ENCODE measurements at regions not wholly inside any gene's neighbourhood (a gene's known extent, or its start where the extent isn't known, plus 50 kb on each side); places are given as distances from the start of the nearest gene placed in this dataset.

- H3K27me3 ChIP-seq (ENCODE audit: control insufficient read depth in 4 of 4, insufficient read depth in 4 of 4, low read length in 3 of 4): no peaks in the 10 kb centered on the region
- 83% methylated on average over 6 of the region's 6 CpGs for WGBS
- no peaks in the 10 kb centered on the region for H3K36me3 ChIP-seq (ENCODE audit: control insufficient read depth in 4 of 4, insufficient read depth in 3 of 4, low read depth in 1 of 4, low read length in 3 of 4)
- H3K9ac ChIP-seq (ENCODE audit: low read depth in 1 of 2, low read length in 2 of 2): no peak overlapping the region
- no peak for TF ChIP-seq RAD21 (IDR thresholded peaks at IDR 0.05)
- no peak for TF ChIP-seq GABPA (IDR thresholded peaks at IDR 0.05 in 1 of 2, conservative IDR thresholded peaks at IDR 0.05 in 1 of 2)
- TF ChIP-seq NR2F2 (IDR thresholded peaks at IDR 0.05): no peak
- TF ChIP-seq CTCF (IDR thresholded peaks at IDR 0.05; ENCODE audit: low read depth, low read length, missing input control): no peak
- no peak for TF ChIP-seq EGR1 (IDR thresholded peaks at IDR 0.05; ENCODE audit: low read depth in 2 of 2)
- no peak for TF ChIP-seq RXRA (IDR thresholded peaks at IDR 0.05)
- TF ChIP-seq, protein P1, sequence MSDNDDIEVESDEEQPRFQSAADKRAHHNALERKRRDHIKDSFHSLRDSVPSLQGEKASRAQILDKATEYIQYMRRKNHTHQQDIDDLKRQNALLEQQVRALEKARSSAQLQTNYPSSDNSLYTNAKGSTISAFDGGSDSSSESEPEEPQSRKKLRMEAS (IDR thresholded peaks at IDR 0.05): no peak
- no peaks in the 10 kb centered on the region for H3K4me1 ChIP-seq (ENCODE audit: control insufficient read depth in 4 of 4, insufficient read depth in 4 of 4, low read length in 3 of 4)
- no peak overlapping the region for H3K27ac ChIP-seq (ENCODE audit: low read depth in 1 of 2, low read length in 2 of 2)
- H3K9me3 ChIP-seq (ENCODE audit: control insufficient read depth in 4 of 4, low read length in 3 of 4): no peaks in the 10 kb centered on the region
- no peak overlapping the region for H3K4me3 ChIP-seq (ENCODE audit: low read depth in 1 of 3, low read length in 3 of 3)
- DNase-seq (ENCODE audit: low spot score): no peak
These were observed 155.3 kb upstream of the ZNF217 start for GRCh38 chr20:53748821-53749421.

DNA sequence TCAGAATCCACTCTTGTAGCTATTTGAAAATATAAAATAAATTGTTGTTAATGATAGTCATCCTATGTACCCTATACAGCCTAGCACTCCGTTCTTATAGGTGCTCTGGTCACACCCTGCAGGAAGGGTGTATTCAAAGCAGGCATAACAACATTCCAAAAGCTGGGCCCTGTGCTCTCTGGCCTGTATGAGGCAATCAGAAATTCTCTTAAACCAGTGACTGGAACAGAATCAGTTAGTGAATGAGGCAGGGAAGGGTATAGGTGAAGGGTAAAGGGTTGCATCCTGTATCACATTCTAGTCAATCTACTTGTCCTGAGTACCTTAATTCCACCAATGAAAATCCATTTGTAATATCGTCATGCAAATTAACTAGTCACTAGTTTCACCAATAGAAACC is 154.5 kb upstream of the ZNF217 start:
- no peaks in the 10 kb centered on the region for H3K4me1 ChIP-seq (ENCODE audit: control insufficient read depth in 4 of 4, insufficient read depth in 4 of 4, low read length in 3 of 4)
- no peak for DNase-seq (ENCODE audit: low spot score)
- no peaks in the 10 kb centered on the region for H3K27me3 ChIP-seq (ENCODE audit: control insufficient read depth in 4 of 4, insufficient read depth in 4 of 4, low read length in 3 of 4)
- no peak overlapping the region for H3K9ac ChIP-seq (ENCODE audit: low read depth in 1 of 2, low read length in 2 of 2)
- no peaks in the 10 kb centered on the region for H3K36me3 ChIP-seq (ENCODE audit: control insufficient read depth in 4 of 4, insufficient read depth in 3 of 4, low read depth in 1 of 4, low read length in 3 of 4)
- no peaks in the 10 kb centered on the region for H3K9me3 ChIP-seq (ENCODE audit: control insufficient read depth in 4 of 4, low read length in 3 of 4)
- WGBS: 91% methylated on average over 2 of the region's 2 CpGs
- TF ChIP-seq JUND (IDR thresholded peaks at IDR 0.05) (no peak), ATF3 (IDR thresholded peaks at IDR 0.05) (no peak), HNF4A (conservative IDR thresholded peaks at IDR 0.05) (no peak), ZBTB33 (IDR thresholded peaks at IDR 0.05) (no peak), HNF4G (IDR thresholded peaks at IDR 0.05) (no peak), RXRA (IDR thresholded peaks at IDR 0.05) (no peak), RAD21 (IDR thresholded peaks at IDR 0.05) (no peak), GABPA (IDR thresholded peaks at IDR 0.05 in 1 of 2, conservative IDR thresholded peaks at IDR 0.05 in 1 of 2) (no peak), EGR1 (IDR thresholded peaks at IDR 0.05; ENCODE audit: low read depth in 2 of 2) (no peak)
- TF ChIP-seq, protein P1 (IDR thresholded peaks at IDR 0.05): no peak
- H3K27ac ChIP-seq (ENCODE audit: low read depth in 1 of 2, low read length in 2 of 2): no peak overlapping the region
- no peak overlapping the region for H3K4me3 ChIP-seq (ENCODE audit: low read depth in 1 of 3, low read length in 3 of 3)

Measured in liver (tissue), 8 donors.